HG02970 (cell line): ENCODE measurements at regions not wholly inside any gene's neighbourhood (a gene's known extent, or its start where the extent isn't known, plus 50 kb on each side); places are given as distances from the start of the nearest gene placed in this dataset.
"Not testable (repeated sequence)": the region's sequence is repeated elsewhere in the genome, so short reads cannot be mapped to it uniquely, and the experiment has no call there.

Source experiments
- ATAC-seq: cut with Tn5 transposase; IDR thresholded peaks from one replicate; pipeline ENCODE4 v1.9.1; 2021; ENCODE audit warnings: mild to moderate bottlenecking, moderate library complexity, moderate number of reproducible peaks; ENCODE audit not compliant: unreplicated experiment, low FRiP score

DNA sequence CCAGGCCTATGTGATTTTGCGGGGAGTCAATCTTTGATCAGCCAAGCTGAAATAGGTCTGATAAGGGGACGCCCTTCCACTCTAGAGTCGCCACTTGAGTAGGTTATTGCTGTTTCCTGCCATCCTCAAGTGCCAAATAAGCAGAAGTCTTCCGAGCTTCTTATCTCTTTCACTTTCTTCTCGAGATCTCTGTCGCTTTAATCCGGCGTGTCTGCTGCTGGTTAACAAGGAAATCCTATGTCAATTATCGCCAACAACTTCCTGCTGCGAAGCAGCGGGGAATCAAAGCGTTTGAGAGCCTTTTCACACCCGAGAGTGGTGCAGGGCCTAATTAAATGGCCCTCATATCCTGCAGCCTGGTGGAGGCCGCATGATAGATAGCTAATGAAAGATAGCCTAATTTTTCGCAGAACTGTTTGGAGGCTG lies 215.9 kb downstream of the RAB11FIP2 start:
- ATAC-seq = no peak

DNA sequence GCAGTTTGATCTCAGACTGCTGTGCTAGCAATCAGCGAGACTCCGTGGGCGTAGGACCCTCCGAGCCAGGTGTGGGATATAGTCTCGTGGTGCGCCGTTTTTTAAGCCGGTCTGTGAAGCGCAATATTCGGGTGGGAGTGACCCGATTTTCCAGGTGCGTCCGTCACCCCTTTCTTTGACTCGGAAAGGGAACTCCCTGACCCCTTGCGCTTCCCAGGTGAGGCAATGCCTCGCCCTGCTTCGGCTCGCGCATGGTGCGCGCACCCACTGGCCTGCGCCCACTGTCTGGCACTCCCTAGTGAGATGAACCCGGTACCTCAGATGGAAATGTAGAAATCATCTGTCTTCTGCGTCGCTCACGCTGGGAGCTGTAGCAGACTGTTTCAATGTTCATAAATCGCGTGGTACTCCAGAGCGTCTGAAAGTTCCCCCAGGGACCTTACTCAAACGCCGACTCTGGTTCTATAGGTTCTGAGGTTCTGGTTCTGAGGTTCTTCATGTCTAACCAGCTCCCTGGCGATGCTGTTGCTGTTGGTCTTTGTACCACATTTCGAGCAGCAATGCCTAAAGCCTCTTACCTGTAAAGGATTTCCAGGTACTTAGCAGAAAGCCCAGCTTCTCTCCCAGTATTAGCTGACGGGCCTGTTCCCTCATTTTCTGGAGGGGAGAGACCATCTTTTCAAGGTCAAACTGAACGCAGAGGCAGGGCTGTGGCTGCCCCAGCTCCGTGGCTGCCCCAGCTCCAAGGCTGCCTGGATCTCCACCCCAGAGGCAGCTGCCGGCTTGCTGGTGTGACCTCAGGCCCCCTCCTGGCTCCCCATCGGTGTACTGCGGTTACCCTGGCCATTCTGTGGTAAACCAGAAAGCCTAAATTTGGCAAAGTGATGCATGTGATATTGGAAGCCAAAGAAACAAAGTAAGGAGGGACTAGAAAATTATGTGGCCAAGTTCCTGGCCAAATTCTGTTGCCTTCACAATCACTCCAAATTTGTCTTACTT lies 207.9 kb downstream of the RAB11FIP2 start:
- not testable (repeated sequence) for ATAC-seq

DNA sequence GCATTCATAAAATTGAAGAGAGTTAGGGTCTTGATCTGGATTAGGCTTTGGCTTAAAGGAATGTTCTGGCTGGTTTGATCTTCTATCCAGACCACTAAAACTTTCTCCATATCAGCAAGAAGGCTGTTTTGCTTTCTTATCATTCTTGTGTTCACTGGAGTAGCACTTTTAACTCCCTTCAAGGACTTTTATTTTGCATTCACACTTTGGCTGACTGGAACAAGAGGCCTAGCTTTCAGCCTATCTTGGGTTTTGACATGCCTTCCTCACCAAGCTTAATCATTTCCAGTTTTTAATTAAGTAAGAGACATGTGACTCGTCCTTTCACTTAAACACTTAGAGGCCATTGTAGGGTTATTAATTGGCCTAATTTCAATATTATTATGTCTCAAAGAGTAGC lies 190.3 kb downstream of the RAB11FIP2 start:
- not testable (repeated sequence) for ATAC-seq

DNA sequence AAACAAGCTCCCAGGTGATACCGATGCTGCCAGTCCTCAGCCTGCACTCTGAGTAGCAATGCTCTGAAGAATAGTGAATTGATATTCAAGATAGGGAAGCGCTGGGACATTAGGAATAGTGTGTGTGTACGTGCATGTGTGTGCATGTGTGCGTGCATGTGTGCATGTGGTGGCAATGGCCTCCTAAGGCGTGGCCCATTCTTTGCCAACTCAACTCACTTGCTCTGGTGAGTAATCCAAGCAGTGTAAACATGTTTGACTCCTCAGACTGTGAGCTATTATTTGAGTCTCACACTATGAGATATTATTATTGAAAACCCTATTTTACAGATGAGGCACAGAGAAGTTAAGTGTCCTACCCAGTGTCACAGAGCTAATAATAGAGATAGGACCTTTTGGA lies 186.6 kb downstream of the RAB11FIP2 start:
- ATAC-seq = no peak

DNA sequence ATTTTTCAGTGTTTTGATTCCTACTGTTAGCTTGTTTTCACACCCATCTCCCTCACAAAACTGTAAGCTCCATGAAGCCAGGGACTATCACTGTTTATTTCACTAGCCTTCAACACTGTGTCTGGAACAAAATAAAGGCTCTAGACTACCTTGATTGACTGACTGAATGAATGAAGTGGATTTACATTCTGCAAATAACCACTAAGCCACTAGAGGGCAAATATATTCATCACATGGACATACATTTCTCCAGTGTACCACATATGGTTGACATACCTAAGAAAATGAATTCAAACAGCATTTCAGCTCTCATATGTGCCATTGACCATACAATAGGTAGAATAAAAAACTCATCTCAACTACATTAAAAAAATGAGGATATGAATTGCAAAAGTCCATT lies 185.9 kb downstream of the RAB11FIP2 start:
- ATAC-seq = no peak

DNA sequence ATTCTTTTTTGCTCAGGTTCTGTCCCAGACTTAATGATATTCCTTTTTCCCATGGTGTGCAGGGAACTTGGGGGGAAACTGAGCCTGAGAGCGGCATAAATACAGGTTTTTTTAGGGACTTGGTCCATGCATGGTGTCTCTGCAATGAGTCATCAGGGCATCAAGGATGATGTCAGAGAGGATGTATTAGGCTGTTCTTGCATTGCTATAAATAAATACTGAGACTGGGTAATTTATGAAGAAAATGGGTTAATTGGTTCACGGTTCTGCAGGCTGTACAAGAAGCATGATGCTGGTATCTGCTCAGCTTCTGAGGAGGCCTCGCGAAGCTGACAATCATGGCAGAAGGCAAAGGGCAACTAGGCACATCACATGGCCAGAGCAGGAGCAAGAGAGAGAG lies 185.4 kb downstream of the RAB11FIP2 start:
- no peak for ATAC-seq

DNA sequence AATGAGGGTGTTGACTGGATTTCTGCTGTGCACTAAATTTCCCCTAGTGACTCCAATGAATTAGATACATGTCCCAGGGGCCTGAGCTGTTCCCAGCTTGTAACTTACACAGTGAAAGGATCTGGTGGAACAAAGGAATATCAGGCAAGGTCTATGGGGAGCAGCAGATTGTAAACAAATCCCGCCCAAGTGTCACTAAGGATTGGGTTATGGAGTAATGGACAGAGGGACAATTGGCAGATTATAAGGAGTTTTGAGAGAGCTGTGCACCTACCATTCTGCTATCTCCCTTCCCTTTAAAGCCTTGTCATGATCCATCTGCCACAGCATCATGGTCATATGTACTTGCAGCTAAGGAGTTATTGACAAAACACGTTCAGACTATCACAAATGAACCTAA lies 183.0 kb downstream of the RAB11FIP2 start:
- no peak for ATAC-seq

DNA sequence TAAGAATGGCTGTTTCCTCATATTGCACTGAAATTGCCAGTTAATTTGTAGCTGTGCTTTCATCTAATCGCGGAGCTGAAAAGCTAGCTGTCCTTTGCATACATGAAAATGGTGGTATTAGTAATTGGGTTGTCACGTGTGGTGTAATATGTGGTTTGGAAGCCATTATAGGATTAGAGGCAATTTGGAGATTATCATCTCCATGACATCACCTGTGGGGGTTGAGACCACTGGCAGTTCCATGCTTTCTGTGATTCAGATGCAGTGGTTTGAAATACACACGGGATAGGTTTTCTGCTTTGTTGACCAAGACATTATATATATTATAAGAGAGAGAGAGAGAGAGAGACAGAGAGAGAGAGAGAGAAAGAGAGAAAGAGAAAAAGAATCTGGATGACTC lies 180.8 kb downstream of the RAB11FIP2 start:
- no peak for ATAC-seq

DNA sequence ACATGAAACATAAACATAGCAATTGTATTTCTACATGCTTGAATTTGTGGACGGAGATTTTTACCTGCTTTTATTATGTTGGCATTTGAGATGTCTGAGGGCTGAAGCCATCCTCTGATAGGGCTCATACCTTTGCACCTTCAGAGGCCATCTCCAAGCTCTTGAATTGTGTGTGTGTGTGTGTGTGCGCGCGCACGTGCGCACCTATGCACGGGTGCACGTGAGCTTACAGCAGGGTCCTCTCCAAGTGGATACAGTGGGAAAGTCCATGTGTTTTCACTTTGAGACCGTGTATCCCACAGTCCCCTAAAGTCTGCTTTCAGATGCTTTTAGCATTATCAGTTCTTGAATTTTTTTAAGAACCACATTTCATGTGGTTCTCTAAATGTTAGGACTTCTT lies 178.6 kb downstream of the RAB11FIP2 start:
- ATAC-seq = no peak

DNA sequence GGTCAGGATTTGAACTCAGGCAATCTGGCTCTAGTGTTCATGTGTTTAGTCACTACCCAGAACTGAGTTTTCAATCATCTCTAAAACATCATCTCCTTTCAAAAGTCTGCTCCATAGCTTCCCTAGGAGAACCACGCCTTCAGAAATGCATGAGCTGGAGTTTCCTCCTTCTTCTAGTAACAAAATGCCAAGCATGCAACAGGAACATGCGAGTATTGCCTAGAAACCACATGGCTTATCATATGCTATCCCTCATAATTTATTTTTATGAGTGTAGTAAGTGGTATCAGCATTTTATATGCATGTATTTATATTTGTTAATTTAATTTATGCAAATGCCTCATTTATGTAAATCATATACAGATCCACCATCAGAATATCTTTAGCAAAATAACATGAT lies 170.9 kb downstream of the RAB11FIP2 start:
- no peak for ATAC-seq

DNA sequence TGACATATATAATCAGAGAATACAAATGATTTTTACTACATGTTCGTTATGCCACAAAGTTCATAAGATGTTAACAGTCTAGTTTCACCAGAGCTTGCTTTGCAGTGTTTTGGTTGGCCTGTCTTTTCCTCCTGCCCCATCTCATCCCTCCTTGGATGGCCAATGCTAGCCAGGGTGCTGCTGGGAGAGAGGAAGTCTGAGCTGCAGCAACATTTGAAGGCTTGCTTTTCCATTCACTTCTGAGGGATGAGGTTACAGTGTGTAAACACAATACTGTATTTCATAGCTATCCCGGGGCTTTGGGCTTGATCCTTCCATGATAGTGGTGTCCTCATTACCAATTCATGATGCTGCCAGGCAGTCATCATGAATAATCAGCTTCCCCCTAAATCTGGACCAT lies 170.5 kb downstream of the RAB11FIP2 start:
- no peak for ATAC-seq

DNA sequence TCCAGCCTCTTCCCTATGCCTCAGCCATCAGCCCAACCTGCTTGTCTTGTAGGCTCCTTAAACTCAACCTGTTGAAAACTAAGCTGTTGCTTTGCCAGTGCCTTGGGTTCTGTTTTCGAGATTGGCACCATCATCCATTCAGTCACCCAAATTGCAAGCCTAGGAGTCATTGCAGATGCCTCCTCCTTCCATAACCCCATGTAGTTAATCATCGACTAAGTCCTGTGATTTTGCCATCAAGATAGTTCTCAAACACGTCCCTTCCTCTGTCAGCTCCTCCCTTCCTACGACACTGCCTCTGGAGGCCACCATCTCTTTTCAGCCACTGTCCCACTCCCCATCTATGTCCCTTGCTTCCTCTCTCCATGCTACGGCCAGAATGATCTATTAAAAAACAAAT lies 168.1 kb downstream of the RAB11FIP2 start:
- no peak for ATAC-seq

DNA sequence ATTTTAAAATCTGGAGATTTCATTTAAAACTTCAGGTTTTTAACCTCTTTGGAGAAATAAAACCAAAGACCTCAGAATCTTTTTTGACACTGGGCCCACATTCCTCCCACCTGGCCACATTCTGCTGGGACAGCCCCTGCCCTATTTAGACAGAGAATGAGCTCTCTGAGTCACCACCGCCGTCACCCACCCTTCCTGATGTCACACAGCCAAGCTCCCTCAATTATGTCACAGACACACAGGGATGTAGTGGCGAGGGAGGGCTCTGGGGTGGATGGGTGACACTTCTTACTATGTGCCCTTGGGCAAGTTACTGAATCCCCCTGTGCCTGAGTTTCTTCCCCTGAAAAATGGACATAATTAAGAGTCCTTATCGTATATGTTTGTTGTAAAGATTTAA lies 162.6 kb downstream of the RAB11FIP2 start:
- no peak for ATAC-seq

DNA sequence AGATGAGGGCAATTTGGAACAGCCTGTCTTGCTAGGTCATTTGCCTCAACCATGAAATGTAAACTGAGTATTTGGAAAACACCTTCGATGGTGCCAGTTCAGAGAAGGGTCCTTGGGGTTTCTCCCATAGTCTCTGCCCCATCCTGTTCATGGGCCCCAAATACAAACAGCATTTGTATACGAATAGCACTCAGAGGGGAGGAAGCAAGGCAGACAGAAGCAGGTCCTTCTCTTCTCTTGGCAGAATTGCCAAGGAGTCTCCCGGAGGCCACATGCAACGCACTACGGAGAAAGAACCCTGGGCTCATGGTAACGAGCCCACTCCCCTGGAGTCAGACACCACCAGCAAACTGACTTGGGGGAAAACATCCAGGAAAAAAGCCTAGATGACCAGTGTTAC lies 162.1 kb downstream of the RAB11FIP2 start:
- ATAC-seq = no peak

DNA sequence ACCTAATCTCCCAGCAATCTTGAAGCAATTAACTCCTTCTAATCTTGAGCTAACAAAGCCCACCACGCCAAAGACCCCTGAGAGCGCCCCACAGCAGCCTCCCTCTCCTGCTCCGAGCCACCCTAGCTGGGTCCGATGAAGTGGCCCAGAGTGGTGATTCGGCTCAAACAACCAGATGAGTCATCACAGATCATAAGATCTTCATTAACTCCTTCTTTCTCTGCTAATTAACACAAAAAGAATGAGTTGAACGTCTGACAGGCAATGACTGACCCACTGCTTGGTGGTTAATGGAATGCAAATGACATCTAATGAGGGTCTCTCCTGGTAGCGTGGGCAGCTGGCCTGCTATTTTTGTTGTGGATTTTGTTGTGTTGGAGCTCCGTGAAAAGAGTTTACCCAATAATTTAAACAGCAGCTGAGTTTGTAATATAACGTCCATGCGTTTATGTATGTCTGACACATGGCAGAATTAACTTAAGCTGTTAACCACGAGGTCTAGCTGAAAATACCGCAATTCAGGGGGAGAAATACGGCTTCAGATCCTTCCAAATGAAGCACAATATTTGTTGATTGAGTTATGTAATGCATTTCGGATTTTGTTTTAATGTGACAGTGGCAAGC lies 161.4 kb downstream of the RAB11FIP2 start:
- no peak for ATAC-seq

DNA sequence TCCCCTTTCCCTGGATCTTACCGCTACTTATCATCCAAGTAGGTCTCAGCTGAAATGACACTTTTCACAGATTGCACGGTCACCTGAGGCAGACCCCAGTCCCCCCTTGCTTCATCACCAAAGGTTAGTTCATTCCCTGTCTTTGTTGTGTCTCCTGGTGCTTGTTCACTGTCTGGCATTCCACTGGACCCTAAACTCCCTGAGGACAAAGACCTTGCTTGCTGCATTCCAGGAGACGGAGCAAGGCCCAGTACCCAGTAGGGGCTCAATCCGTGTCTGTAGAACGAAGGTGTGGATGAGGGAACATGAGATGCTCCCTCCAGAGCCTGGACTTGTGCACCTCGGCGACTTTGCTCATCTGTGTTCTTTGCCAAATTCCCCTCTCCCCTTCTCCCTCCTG lies 160.0 kb downstream of the RAB11FIP2 start:
- no peak for ATAC-seq

DNA sequence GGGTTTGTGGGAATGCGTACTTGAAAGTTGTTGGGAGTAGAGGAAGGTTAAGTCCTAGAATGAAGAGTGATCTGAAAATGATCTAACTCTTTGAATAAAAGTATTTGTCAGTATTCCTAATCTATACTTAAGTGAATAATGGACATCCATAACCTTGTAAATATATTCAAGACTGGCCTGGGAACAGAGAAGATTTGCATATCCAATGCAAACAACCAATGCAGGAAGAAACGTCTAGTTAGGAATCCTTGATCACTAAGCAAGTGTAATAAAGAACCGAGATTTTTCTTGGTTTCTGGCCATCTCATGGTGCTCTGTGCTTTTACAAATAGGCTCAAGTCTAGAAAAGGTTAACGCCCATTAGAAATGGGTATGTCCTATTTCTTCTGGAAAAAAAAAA lies 157.1 kb downstream of the RAB11FIP2 start:
- no peak for ATAC-seq

DNA sequence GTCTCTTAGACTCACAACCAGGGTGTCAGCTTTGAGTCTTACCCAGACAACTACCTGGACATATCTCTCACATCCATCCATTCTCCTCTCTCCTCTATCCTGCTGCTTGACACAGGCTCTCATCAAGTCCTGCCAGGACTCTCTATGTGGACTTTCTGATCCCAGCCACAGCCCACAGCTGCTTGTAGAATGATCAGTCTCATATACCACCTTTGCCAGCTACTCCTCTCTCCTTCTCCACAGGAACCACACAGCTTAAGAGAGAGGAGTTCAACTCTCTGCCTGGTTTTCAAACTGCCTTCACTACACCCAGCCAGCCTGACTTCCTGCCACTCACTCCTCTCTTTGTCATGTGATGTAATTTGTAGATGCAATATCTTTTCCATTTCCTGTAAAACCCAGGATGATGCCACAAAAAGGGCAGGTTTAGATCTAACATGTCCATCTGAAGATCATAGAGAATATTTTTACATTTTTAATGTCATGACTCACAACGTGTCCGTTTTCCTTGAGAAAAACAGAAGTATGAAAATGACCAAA lies 154.0 kb downstream of the RAB11FIP2 start:
- ATAC-seq = no peak

DNA sequence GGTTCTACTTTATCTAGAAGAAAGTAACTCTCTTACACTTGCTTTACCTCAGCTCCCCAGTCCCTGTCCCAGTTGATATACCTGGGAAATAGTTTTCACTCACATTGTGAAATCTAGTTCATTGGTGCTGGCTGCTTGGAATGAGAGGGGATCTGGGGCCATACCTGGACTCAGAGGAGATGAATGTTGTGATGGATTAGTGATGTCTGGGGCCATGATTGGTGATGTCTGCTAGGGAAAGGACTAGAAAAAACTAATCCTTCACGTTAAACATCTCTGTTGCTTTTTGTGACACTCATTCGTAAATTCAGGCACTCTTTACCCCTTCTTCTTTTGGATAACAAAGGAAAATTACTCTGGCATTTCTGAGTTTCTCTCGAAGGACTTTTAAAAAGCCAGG lies 152.4 kb downstream of the RAB11FIP2 start:
- no peak for ATAC-seq

DNA sequence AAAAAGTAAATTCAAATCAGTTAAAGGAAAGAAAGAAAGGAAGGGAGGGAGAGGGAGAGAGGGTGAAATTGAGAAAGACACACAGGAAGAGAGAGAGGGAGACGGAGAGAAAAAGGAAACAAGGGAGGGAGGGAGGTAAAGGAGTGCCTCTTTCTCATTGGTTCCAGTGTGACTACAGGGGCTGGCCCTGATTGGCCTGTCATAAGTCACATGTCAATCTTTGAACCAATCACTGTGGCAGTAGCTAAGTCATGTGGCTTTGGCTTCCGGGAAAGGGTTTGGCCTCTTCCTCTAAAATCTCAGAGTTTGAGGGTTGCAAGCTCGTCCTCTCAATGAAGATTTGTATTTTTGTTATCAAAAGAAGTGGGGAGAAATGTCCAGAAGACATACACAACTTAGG lies 150.2 kb downstream of the RAB11FIP2 start:
- no peak for ATAC-seq

DNA sequence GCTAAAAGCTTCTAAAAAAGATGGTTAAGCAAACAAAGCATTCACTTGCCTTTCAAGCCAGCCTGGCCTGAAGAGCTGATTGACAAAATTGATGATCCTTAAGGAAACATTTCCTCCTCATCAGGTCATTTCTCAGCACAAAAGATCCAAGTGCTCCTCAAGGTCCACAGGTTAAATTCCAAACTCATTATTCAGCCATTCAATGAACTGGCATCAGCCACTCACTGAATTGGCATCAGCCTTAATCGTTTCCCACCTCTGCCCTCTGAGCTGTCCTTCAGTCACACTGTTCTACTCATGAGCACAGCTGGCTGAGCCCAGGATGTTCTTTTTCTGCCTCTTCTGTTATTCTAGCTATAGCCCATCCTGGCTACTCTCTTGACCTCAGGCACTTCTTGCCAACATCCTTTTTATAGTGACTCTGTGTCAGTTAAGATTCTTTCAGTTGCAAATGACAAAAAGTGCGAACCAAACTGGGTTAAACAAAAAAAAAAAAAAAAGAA lies 147.5 kb downstream of the RAB11FIP2 start:
- ATAC-seq = no peak
